ENCODE measurements at regions not wholly inside any gene's neighbourhood (a gene's known extent, or its start where the extent isn't known, plus 50 kb on each side); places are given as distances from the start of the nearest gene placed in this dataset.

DNA sequence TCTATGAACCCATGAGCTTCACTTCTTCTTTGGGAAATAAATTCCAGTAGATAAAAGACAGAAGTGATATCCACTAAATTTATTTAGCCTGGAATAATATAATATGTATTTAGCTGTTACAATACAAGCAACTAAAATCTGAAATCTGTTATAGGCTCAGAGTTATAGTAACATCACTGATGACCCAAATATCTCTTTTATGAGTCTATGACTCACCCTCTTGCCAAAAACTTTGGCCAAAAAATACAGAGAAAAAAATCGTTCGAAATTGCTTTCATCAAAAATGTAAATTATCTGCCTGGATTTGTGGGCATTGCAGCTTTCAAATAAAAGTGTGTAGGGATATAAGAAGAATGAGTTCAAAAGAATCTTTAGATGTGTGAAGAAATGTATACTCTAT is 89.4 kb upstream of the DKK2 start:
- Histone ChIP-seq H2AK5ac (ENCODE audit: low read length) (no peak overlapping the region), H3K4me2 (ENCODE audit: low read length) (no peak overlapping the region), H2BK12ac (ENCODE audit: low read length) (no peak overlapping the region), H2BK120ac (ENCODE audit: insufficient read depth, low read length, poor library complexity) (no peak overlapping the region), H2BK5ac (ENCODE audit: low read depth, low read length, poor library complexity) (no peak overlapping the region), H3K4me1 (ENCODE audit: control insufficient read depth in 1 of 2, insufficient read depth in 2 of 2, low read length in 2 of 2) (no peaks in the 10 kb centered on the region), H4K12ac (ENCODE audit: low read depth, low read length) (no peak overlapping the region), H3K18ac (ENCODE audit: low read length) (no peak overlapping the region), H4K91ac (ENCODE audit: low read depth, low read length) (no peak overlapping the region), H3K9ac (ENCODE audit: low read length) (no peak overlapping the region), H3K36me3 (ENCODE audit: control insufficient read depth in 1 of 2, insufficient read depth in 2 of 2, low read length in 2 of 2) (no peaks in the 10 kb centered on the region), H2AFZ (ENCODE audit: insufficient read depth, low read length, poor library complexity) (no peak overlapping the region), H3K9me3 (ENCODE audit: insufficient read depth, low read depth, low read length) (no peaks in the 10 kb centered on the region), H3K79me1 (ENCODE audit: low read length) (no peaks in the 10 kb centered on the region), H3K4me3 (ENCODE audit: low read depth, low read length) (no peak overlapping the region), H3K23ac (ENCODE audit: low read length) (no peak overlapping the region), H3K14ac (ENCODE audit: low read length) (no peak overlapping the region), H3K27ac (ENCODE audit: low read depth, low read length) (no peak overlapping the region), H3K27me3 (ENCODE audit: insufficient read depth, low read length) (no peaks in the 10 kb centered on the region), H3K4ac (ENCODE audit: low read depth, low read length) (no peak overlapping the region), H4K8ac (ENCODE audit: low read depth, low read length) (no peak overlapping the region), H3K79me2 (ENCODE audit: control insufficient read depth, insufficient read depth, low read length, poor library complexity) (no peaks in the 10 kb centered on the region)
- no CpG with 5 or more reads among the region's 2 CpGs for WGBS (ENCODE audit: extremely low coverage, insufficient coverage, insufficient read length)
- DNase-seq: no peak

DNA sequence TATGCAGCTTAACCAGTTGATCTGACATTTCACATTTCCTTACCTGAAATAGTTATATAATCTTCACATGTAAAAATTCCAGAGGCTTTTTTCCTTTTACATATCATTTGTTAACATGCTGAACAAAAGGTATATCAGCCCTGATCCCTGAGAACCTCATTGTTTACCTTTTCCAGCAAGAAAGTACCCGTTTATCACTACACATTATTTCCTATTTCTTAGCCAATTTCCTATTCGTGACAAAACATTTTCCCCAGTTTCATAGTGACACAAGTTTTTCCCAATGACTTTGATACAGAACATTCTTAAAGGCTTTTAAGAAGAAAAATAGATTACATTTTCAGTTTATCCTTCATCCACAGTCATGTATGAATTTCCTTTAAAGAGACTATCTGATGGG is 86.6 kb upstream of the DKK2 start:
- Histone ChIP-seq H4K12ac (ENCODE audit: low read depth, low read length) (no peak overlapping the region), H3K79me1 (ENCODE audit: low read length) (no peaks in the 10 kb centered on the region), H2BK120ac (ENCODE audit: insufficient read depth, low read length, poor library complexity) (no peak overlapping the region), H4K91ac (ENCODE audit: low read depth, low read length) (no peak overlapping the region), H3K14ac (ENCODE audit: low read length) (no peak overlapping the region), H3K9me3 (ENCODE audit: insufficient read depth, low read depth, low read length) (no peaks in the 10 kb centered on the region), H2BK12ac (ENCODE audit: low read length) (no peak overlapping the region), H2AFZ (ENCODE audit: insufficient read depth, low read length, poor library complexity) (no peak overlapping the region), H3K79me2 (ENCODE audit: control insufficient read depth, insufficient read depth, low read length, poor library complexity) (no peaks in the 10 kb centered on the region), H3K4me2 (ENCODE audit: low read length) (no peak overlapping the region), H2BK5ac (ENCODE audit: low read depth, low read length, poor library complexity) (no peak overlapping the region), H2AK5ac (ENCODE audit: low read length) (no peak overlapping the region), H3K4me1 (ENCODE audit: control insufficient read depth in 1 of 2, insufficient read depth in 2 of 2, low read length in 2 of 2) (no peaks in the 10 kb centered on the region), H3K27me3 (ENCODE audit: insufficient read depth, low read length) (no peaks in the 10 kb centered on the region), H3K4me3 (ENCODE audit: low read depth, low read length) (no peak overlapping the region), H3K9ac (ENCODE audit: low read length) (no peak overlapping the region), H3K18ac (ENCODE audit: low read length) (no peak overlapping the region), H3K4ac (ENCODE audit: low read depth, low read length) (no peak overlapping the region), H4K8ac (ENCODE audit: low read depth, low read length) (no peak overlapping the region), H3K27ac (ENCODE audit: low read depth, low read length) (no peak overlapping the region), H3K23ac (ENCODE audit: low read length) (no peak overlapping the region), H3K36me3 (ENCODE audit: control insufficient read depth in 1 of 2, insufficient read depth in 2 of 2, low read length in 2 of 2) (no peaks in the 10 kb centered on the region)
- WGBS (ENCODE audit: extremely low coverage, insufficient coverage, insufficient read length): 100% methylated on average over 2 of the region's 2 CpGs
- no peak for DNase-seq

DNA sequence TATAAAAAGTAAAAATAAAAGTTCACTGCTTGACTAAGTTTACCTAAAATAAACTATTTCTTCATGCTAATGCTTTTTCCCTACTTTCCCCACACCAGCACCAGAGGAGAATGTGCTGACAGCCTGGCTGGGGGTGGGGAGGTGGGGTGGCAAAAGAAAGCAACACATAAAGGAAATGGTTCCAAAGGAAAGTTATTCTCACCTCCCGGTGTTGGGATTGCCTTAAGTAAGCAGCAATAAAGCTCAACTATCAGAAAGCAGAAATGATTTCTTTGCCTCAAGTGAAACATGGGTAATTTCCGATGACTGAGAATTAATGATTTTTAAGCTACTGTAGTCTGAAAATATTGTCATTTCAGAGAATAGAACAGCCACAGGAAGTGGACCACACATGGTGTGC is 84.5 kb upstream of the DKK2 start:
- Histone ChIP-seq H3K14ac (ENCODE audit: low read length) (no peak overlapping the region), H3K4me2 (ENCODE audit: low read length) (no peak overlapping the region), H4K12ac (ENCODE audit: low read depth, low read length) (no peak overlapping the region), H3K4ac (ENCODE audit: low read depth, low read length) (no peak overlapping the region), H3K4me3 (ENCODE audit: low read depth, low read length) (no peak overlapping the region), H3K9ac (ENCODE audit: low read length) (no peak overlapping the region), H3K18ac (ENCODE audit: low read length) (no peak overlapping the region), H2BK120ac (ENCODE audit: insufficient read depth, low read length, poor library complexity) (no peak overlapping the region), H3K27ac (ENCODE audit: low read depth, low read length) (no peak overlapping the region), H3K79me2 (ENCODE audit: control insufficient read depth, insufficient read depth, low read length, poor library complexity) (no peaks in the 10 kb centered on the region), H3K4me1 (ENCODE audit: control insufficient read depth in 1 of 2, insufficient read depth in 2 of 2, low read length in 2 of 2) (no peaks in the 10 kb centered on the region), H3K36me3 (ENCODE audit: control insufficient read depth in 1 of 2, insufficient read depth in 2 of 2, low read length in 2 of 2) (no peaks in the 10 kb centered on the region), H2BK5ac (ENCODE audit: low read depth, low read length, poor library complexity) (no peak overlapping the region), H4K91ac (ENCODE audit: low read depth, low read length) (no peak overlapping the region), H3K27me3 (ENCODE audit: insufficient read depth, low read length) (no peaks in the 10 kb centered on the region), H2AFZ (ENCODE audit: insufficient read depth, low read length, poor library complexity) (no peak overlapping the region), H2AK5ac (ENCODE audit: low read length) (no peak overlapping the region), H2BK12ac (ENCODE audit: low read length) (no peak overlapping the region), H3K79me1 (ENCODE audit: low read length) (no peaks in the 10 kb centered on the region), H4K8ac (ENCODE audit: low read depth, low read length) (peak overlapping the region; percentile 38), H3K23ac (ENCODE audit: low read length) (no peak overlapping the region), H3K9me3 (ENCODE audit: insufficient read depth, low read depth, low read length) (no peaks in the 10 kb centered on the region)
- WGBS (ENCODE audit: extremely low coverage, insufficient coverage, insufficient read length): no CpG with 5 or more reads among the region's 2 CpGs
- DNase-seq: no peak

DNA sequence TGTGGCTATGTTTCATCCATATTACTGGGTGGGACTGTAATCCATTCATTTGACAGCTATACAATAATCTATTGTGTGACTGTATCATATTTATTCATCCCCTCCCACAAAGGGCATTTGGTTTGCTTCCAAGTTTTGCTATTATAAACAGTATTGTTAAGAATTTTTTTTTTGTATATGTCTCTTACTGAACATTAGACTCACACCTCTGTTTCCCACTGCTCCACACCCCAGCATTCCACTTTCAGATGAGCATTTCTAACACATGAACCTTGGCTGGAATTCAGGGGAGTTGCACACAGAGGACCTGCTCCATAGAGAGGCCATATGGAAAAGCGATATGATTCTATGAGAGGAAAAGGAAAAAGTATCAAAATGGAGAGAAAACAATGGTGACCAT is 81.6 kb upstream of the DKK2 start:
- Histone ChIP-seq H4K91ac (ENCODE audit: low read depth, low read length) (no peak overlapping the region), H2BK120ac (ENCODE audit: insufficient read depth, low read length, poor library complexity) (no peak overlapping the region), H3K27ac (ENCODE audit: low read depth, low read length) (no peak overlapping the region), H3K4me3 (ENCODE audit: low read depth, low read length) (no peak overlapping the region), H3K4me2 (ENCODE audit: low read length) (no peak overlapping the region), H3K4me1 (ENCODE audit: control insufficient read depth in 1 of 2, insufficient read depth in 2 of 2, low read length in 2 of 2) (no peaks in the 10 kb centered on the region), H2AK5ac (ENCODE audit: low read length) (no peak overlapping the region), H4K12ac (ENCODE audit: low read depth, low read length) (no peak overlapping the region), H4K8ac (ENCODE audit: low read depth, low read length) (no peak overlapping the region), H3K79me2 (ENCODE audit: control insufficient read depth, insufficient read depth, low read length, poor library complexity) (no peaks in the 10 kb centered on the region), H3K9ac (ENCODE audit: low read length) (no peak overlapping the region), H2BK5ac (ENCODE audit: low read depth, low read length, poor library complexity) (no peak overlapping the region), H3K18ac (ENCODE audit: low read length) (no peak overlapping the region), H3K9me3 (ENCODE audit: insufficient read depth, low read depth, low read length) (no peaks in the 10 kb centered on the region), H3K36me3 (ENCODE audit: control insufficient read depth in 1 of 2, insufficient read depth in 2 of 2, low read length in 2 of 2) (no peaks in the 10 kb centered on the region), H3K14ac (ENCODE audit: low read length) (no peak overlapping the region), H2BK12ac (ENCODE audit: low read length) (no peak overlapping the region), H3K79me1 (ENCODE audit: low read length) (no peaks in the 10 kb centered on the region), H2AFZ (ENCODE audit: insufficient read depth, low read length, poor library complexity) (no peak overlapping the region), H3K4ac (ENCODE audit: low read depth, low read length) (no peak overlapping the region), H3K27me3 (ENCODE audit: insufficient read depth, low read length) (no peaks in the 10 kb centered on the region), H3K23ac (ENCODE audit: low read length) (no peak overlapping the region)
- no peak for DNase-seq
- WGBS (ENCODE audit: extremely low coverage, insufficient coverage, insufficient read length): no CpG with 5 or more reads among the region's 1 CpG
